DND-41 (cell line): ENCODE measurements at regions not wholly inside any gene's neighbourhood (a gene's known extent, or its start where the extent isn't known, plus 50 kb on each side); places are given as distances from the start of the nearest gene placed in this dataset.

Source experiments
- ATAC-seq: fragments of 200-7000 bp; cut with Tn5 transposase; 3 replicates; pipeline ENCODE4 v1.9.1; 2021; ENCODE audit warnings: low read depth; ENCODE audit not compliant: insufficient read depth
- DNase-seq: peaks from one replicate; pipeline ENCODE4 v3.0.0-alpha.2; 2020
- H2AFZ ChIP-seq: 2 replicates; pipeline ENCODE4 v1.6.0; 2012; ENCODE audit warnings: low read depth, low read length
- H3K27ac ChIP-seq: 2 replicates; pipeline ENCODE4 v1.5.1; 2012; ENCODE audit warnings: low read length, inconsistent platforms
- H3K27me3 ChIP-seq: fragments of 200-600 bp; sonication (generic); 2 replicates; pipeline ENCODE4 v1.6.0; 2012; ENCODE audit warnings: low read length, mild to moderate bottlenecking, inconsistent platforms; ENCODE audit not compliant: insufficient read depth, poor library complexity
- H3K36me3 ChIP-seq: 2 replicates; pipeline ENCODE4 v1.5.1; 2012; ENCODE audit warnings: low read length, inconsistent platforms; ENCODE audit not compliant: insufficient read depth
- H3K4me1 ChIP-seq: 2 replicates; pipeline ENCODE4 v1.5.1; 2012; ENCODE audit warnings: mild to moderate bottlenecking, low read length; ENCODE audit not compliant: insufficient read depth
- H3K4me2 ChIP-seq: 2 replicates; pipeline ENCODE4 v1.6.0; 2012; ENCODE audit warnings: mild to moderate bottlenecking, moderate library complexity, low read length, inconsistent platforms; ENCODE audit not compliant: insufficient read depth
- H3K4me3 ChIP-seq, 2 experiments: fragments of 200-600 bp in 1 of 2; shearing (Covaris generic) in 1 of 2; 2 replicates each; pipeline ENCODE4 v1.5.1; 2012 to 2016; ENCODE audit warnings: inconsistent platforms in 2 of 2, low read length in 2 of 2, mild to moderate bottlenecking in 2 of 2, low read depth in 1 of 2, moderate library complexity in 1 of 2
- H3K79me2 ChIP-seq: 2 replicates; pipeline ENCODE4 v1.6.0; 2012; ENCODE audit warnings: low read length, inconsistent platforms; ENCODE audit not compliant: insufficient read depth
- H3K9ac ChIP-seq: 2 replicates; pipeline ENCODE4 v1.6.0; 2012; ENCODE audit warnings: low read depth, mild to moderate bottlenecking, inconsistent platforms, low read length, moderate library complexity
- H3K9me3 ChIP-seq: 2 replicates; pipeline ENCODE4 v1.5.1; 2012; ENCODE audit warnings: low read length, moderate library complexity, mild to moderate bottlenecking, inconsistent platforms; ENCODE audit not compliant: insufficient read depth, severe bottlenecking
- H4K20me1 ChIP-seq: 2 replicates; pipeline ENCODE4 v1.6.0; 2012; ENCODE audit warnings: low read length; ENCODE audit not compliant: insufficient read depth
- CTCF ChIP-seq: IDR thresholded peaks from 2 replicates; pipeline ENCODE4 v1.5.1; 2012; ENCODE audit warnings: borderline replicate concordance, low read length, moderate library complexity, mild to moderate bottlenecking; ENCODE audit not compliant: poor library complexity, severe bottlenecking; ENCODE audit errors: extremely low read depth
- EZH2 ChIP-seq: IDR thresholded peaks from 3 replicates; pipeline ENCODE4 v1.6.1; 2012; ENCODE audit warnings: borderline replicate concordance, low read depth, mild to moderate bottlenecking, moderate library complexity, low read length, inconsistent platforms; ENCODE audit not compliant: severe bottlenecking

GRCh38 chr4:114287079-114287696 is 307.7 kb upstream of the ARSJ start:
- no peak overlapping the region for H3K9ac ChIP-seq
- TF ChIP-seq EZH2 (no peak), CTCF (no peak)
- ATAC-seq (no peak), DNase-seq (no peak)
- no peak overlapping the region for H2AFZ ChIP-seq
- no peak overlapping the region for H3K27ac ChIP-seq
- H3K9me3 ChIP-seq, result no peaks in the 10 kb centered on the region
- no peaks in the 10 kb centered on the region for H3K79me2 ChIP-seq
- H3K4me3 ChIP-seq, result no peak overlapping the region
- no peak overlapping the region for H3K4me2 ChIP-seq
- no peaks in the 10 kb centered on the region for H3K4me1 ChIP-seq
- no peaks in the 10 kb centered on the region for H3K36me3 ChIP-seq
- no peaks in the 10 kb centered on the region for H3K27me3 ChIP-seq
- no peaks in the 10 kb centered on the region for H4K20me1 ChIP-seq

GRCh38 chr4:114296126-114296525 is 302.5 kb upstream of the UGT8 start:
- H4K20me1 ChIP-seq, result no peaks in the 10 kb centered on the region
- H3K4me1 ChIP-seq, result no peaks in the 10 kb centered on the region
- no peak overlapping the region for H3K4me2 ChIP-seq
- no peaks in the 10 kb centered on the region for H3K27me3 ChIP-seq
- H3K79me2 ChIP-seq, result no peaks in the 10 kb centered on the region
- H3K27ac ChIP-seq, result no peak overlapping the region
- H3K36me3 ChIP-seq, result no peaks in the 10 kb centered on the region
- no peak overlapping the region for H3K4me3 ChIP-seq
- H3K9me3 ChIP-seq, result no peaks in the 10 kb centered on the region
- DNase-seq (no peak), ATAC-seq (no peak)
- TF ChIP-seq CTCF (no peak), EZH2 (no peak)
- H3K9ac ChIP-seq, result no peak overlapping the region
- no peak overlapping the region for H2AFZ ChIP-seq

DNA sequence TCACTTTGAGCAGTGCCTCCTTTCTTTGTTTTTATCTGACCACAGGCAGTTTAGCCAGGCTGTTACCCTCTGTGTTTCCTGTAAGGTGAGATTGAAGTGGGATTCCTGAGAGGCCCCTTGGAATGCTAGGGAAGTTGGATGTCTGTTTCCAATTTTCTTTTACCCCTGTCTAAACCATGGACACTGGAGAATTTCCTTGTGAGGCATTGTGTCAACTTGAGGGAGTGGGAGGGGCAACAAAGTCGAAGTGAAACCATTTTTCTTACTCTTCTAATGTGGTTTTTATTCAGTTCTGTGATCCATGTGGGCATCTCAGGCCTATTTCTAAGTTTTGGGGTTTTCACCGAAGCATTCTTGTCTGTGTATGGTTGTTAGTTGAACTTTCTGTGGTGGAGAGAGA is 296.1 kb upstream of the UGT8 start:
- H2AFZ ChIP-seq, result no peak overlapping the region
- DNase-seq (no peak), ATAC-seq (no peak)
- no peaks in the 10 kb centered on the region for H4K20me1 ChIP-seq
- no peak overlapping the region for H3K4me3 ChIP-seq
- no peaks in the 10 kb centered on the region for H3K27me3 ChIP-seq
- H3K9ac ChIP-seq, result no peak overlapping the region
- no peaks in the 10 kb centered on the region for H3K9me3 ChIP-seq
- H3K36me3 ChIP-seq, result no peaks in the 10 kb centered on the region
- TF ChIP-seq EZH2 (no peak), CTCF (no peak)
- H3K79me2 ChIP-seq, result no peaks in the 10 kb centered on the region
- H3K4me2 ChIP-seq, result no peak overlapping the region
- H3K4me1 ChIP-seq, result no peaks in the 10 kb centered on the region
- H3K27ac ChIP-seq, result no peak overlapping the region
